RPMI7951 (cell line): ENCODE measurements at regions not wholly inside any gene's neighbourhood (a gene's known extent, or its start where the extent isn't known, plus 50 kb on each side); places are given as distances from the start of the nearest gene placed in this dataset.

ENCODE experiments used
- DNase-seq: peaks from one replicate; pipeline ENCODE4 v3.0.0-alpha.2; 2012; ENCODE audit warnings: low read depth

DNA sequence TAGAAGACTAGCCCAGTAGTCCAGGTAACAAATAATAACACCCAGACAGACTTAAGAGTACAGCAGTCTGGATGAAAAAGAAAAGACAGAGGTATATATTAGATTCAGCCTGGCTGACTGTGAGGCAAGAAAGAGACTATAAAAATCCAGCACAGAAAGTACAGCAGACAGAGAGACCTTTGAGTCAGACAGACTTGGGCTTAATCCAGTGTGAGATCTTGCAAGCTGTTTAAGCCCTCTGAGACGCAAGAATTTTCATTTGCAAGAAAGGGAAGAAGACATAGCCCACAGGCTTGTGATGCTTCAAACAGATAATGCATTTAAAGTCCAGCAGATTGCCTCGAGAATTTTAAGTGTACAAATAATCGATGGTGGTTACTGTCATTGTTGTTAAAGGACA is 471.4 kb downstream of the LIG4 start:
- DNase-seq, result no peak

DNA sequence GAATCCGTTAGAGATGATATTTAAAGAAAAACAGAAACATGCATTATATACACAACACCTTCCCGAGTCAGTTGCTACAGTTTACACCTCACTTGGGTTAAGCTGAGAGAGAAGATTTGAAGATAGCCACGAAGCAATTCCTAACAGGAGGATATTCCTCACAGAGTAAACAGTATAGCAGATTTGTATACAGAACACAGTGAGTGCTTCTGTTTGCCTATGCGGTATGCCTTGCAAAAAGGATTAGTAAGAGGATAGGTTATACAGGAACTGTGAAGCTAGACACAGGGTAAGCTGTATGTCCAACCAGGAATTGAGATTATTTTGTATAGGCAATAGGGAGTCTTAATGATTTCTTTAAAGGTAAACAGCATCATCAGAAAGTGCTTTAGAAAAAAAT is 471.8 kb downstream of the LIG4 start:
- DNase-seq, result no peak

GRCh38 chr13:107743100-107743499 is 472.2 kb downstream of the LIG4 start:
- DNase-seq, result no peak

DNA sequence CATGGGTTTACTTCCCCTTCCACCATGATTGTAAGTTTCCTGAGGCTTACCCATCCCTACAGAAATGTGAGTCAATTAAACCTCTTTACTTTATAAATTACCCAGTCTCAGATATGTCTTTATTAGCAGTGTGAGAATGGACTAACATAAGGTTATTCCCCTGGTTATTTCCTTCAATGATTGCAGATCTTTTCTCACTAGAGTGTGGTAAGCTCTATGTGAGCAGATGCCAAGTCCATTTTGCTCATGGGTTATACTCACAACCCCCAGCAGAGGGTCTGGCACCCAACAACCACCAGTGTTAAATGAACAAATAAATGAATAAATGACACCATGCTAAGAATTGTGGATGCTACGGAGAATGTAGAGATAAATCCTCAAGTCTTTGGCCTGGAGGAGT is 472.8 kb downstream of the LIG4 start:
- DNase-seq, result no peak

- no peak for DNase-seq
Measured at GRCh38 chr13:107738004-107738403, 477.3 kb downstream of the LIG4 start.

DNA sequence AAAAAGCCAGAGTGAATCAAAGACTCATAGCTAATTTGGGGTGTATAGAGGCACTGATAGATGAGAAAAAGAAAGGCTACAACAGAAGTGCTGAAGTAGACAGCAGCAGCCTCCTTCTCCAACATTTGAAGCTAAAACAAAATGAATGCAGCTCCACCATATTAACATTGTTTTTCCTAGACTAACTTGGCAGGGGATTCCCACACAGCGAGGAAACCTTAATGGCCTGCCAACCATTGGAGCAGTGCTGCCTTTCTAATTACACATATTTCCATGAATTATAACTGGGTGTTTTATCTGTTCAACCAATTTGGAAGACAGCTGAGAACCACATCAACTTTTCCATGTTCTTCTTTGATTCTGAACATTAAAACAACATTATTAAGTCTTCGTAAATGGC is 478.6 kb downstream of the LIG4 start:
- DNase-seq, result no peak

GRCh38 chr13:107736170-107736569 is 479.2 kb downstream of the LIG4 start:
- no peak for DNase-seq

DNA sequence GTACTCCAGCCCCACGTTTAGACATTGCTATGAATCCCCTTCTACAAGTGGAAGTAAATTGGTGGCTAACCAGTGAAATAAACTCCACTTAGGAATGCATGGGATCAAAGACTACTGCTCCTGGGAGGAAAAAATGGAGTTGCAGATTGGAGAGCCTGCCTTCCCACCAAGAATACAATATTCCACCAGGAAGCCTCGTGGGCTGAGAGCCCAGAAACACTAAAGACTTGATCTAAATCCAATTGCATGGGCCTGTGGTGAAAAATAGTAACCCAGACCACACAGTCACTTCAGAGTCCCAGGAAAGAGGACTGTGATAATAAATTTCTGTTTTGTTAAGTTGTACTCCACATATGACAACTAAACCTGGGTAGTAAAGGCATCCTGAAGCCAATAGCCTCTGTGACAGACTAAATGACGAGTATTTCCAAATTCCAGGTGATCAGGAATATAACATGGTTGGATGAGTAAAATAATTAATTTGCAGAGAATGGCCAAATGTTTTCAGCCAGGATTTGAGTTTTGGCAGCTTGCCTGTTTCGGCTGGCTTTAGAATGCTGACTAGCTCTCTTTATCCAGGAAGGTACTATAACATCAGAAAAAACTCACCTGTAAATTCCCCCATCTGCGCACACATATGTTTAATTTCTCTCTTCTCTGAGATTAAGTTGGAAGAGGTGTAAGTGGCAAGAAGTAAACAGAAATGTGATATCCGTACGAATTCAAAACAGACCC is 480.3 kb downstream of the LIG4 start:
- DNase-seq, result no peak

- DNase-seq, result no peak
Measured at GRCh38 chr13:107733276-107733675, 482.1 kb downstream of the LIG4 start.

- DNase-seq, result no peak
Measured at GRCh38 chr13:107730813-107731212, 484.5 kb downstream of the LIG4 start.

- no peak for DNase-seq
Measured at GRCh38 chr13:107721125-107721869, 494.0 kb downstream of the LIG4 start.

DNA sequence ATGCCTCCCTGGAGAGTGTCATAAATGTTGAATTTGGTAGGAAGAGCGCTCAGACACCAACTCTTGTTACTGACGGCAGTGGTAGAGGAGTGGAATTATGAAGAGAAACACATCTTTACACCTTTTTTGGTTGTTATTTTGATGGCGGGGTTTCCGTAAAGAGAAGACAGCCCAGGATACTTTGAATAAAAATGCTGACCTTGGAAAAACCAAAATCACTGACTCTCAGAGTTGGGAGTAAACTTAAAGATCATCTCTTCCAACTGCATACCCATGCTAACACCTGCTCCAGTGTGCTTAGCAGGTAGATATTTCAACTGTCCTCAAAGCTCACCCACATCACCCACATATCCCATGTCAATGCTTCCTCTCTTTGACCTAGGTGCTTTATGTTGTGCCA is 498.6 kb downstream of the LIG4 start:
- no peak for DNase-seq

- no peak for DNase-seq
Measured at GRCh38 chr13:107716241-107716640, 499.1 kb downstream of the LIG4 start.

DNA sequence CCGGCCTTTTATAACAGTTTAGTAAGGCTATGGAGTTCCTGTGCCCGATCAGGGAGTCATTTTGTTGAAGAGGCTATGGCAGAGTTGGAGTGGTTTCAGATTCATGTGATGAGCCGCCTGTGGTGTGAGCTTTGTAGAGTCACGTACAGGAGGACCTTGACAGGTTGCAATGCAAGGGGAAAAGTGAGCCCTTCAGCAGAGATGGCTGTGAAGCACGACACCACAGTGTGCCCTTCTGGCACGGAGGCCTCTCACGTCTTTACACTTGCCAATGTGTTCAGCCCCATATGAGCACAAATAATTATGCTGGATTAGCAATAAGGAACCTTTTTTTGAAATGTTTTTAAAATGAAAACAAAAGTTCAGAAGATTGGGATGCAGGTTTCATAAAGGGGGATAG is 499.8 kb downstream of the LIG4 start:
- DNase-seq, result no peak

GRCh38 chr13:107713314-107713713 is 502.0 kb downstream of the LIG4 start:
- no peak for DNase-seq

DNA sequence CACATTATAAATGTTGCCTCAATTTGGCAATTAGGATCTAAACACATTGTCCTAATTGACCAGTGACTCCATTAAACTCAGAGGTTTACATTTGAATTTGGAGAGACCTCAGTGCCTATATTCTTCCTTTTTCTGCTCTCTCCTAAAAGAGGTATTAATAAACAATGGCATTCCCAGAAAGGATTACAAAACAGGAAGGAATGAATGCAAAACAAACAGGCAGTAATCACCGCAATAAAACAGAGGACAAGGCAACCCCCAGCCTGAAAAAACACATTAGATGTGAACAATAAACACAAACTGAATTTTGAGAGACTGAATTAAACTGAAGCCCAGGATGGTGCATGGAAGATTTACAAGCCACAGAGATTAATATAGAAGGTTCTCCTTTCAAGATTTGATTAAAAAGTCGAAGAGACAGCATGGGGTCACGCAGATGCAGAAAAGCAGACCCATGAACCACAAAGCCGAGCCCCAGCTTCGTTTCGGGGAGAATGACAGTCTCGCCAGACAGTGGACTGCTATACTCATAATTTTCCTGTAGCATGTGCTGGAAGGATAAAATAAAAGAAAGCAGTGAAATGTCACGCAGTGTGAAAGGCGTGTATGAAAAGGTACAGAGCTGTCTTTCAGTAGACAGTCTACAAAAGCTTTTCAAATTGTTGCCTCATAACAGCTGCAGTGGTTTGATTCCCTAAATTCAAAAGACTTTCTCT is 503.0 kb downstream of the LIG4 start:
- no peak for DNase-seq

DNA sequence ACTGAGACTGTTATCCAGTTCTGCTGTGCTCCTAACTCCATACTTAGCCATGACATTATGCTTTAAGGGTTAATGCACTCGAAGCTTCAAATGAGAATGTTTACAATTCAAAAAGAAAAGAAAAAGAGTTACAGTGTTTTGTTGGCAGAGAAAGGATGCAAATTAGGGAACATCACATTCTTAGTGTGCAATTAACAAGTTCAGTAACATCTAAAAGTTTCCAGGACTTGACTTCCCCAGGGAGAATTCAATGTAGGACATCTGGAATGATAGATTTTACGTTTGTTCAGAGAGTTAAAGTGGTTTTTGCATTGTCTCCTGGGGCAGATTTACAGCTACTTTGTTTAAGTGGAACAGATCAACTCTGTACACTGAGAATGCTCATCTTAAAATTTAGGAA is 525.2 kb downstream of the LIG4 start:
- DNase-seq, result no peak

DNA sequence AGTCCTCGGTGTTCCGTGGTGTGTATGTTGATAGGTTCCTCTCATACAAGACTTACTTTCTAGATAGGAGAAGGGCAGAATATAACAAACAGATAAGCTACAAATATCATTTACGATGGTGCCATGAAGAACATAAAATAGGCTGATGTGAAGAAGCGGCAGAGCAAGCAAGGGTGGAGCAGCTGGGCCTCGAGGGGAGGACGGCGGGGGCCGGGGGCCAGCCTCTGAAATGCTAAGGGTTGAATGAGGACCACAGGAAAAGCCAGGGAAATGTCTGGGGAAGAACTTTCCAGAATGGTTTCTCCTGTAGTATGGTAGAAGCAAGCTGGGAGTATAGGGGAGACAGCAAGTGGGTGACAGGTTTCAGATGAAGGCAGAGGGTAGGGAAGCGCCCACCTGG is 529.5 kb downstream of the LIG4 start:
- no peak for DNase-seq

DNA sequence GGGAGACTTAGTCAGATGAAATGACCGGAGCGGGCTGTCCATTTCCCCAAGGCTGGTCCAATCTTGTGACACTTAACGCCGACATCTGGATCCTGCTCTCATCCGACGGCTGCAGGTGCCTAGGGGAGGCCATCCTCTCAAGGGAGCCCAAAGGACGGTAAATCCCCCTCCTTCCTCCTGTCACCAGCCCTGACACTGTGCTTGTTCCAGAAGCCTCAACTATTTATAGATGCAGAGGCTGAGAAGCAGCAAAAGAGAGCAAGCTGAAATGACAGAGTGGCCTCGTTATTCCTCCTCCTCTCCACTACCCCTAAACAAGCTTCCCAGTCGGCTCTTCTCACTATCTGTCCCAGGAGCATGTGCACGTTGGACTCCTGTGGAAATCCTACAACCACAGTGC is 533.7 kb downstream of the LIG4 start:
- DNase-seq, result no peak

GRCh38 chr13:107680115-107680514 is 535.2 kb downstream of the LIG4 start:
- DNase-seq, result no peak

DNA sequence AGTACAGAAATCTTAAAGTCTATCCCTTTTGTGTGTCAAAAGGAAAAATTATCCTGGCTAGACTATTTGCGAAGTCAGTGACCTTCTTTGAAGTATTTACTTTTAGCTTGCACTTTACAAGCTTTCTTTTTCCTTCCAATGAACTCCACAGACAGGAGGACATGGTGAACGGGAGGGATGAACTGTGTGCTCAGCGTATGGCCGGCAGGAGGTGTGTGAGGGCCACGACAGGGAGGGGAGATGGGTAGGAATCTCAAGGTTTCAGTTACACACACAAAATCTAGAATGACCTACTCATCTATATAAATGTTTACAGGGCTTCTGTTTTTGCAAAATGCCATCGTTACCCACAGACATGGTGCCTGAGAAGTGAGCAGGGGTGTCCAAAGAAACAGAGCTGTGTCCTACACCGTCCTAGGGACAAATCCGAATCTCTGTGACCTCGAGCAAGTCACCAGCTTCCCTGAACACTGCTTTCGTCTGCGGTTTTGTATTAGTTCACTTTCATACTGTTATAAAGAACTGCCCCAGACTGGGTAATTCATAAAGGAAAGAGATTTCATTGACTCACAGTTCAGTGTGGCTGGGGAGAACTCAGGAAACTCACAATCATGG is 537.2 kb downstream of the LIG4 start:
- peak; percentile 18 for DNase-seq

- DNase-seq, result no peak
Measured at GRCh38 chr13:107675847-107676550, 539.3 kb downstream of the LIG4 start.
